ENCODE measurements at regions not wholly inside any gene's neighbourhood (a gene's known extent, or its start where the extent isn't known, plus 50 kb on each side); places are given as distances from the start of the nearest gene placed in this dataset.

- Histone ChIP-seq H3K4me1 (ENCODE audit: control insufficient read depth in 2 of 2, insufficient read depth in 2 of 2, low read length in 2 of 2) (no peaks in the 10 kb centered on the region), H3K36me3 (replicated peaks in 1 of 2; ENCODE audit: control extremely low read depth in 1 of 2, control insufficient read depth in 1 of 2, extremely low read depth in 1 of 2, insufficient read depth in 2 of 2, low read length in 1 of 2) (no peaks in the 10 kb centered on the region), H3K4me2 (replicated peaks; ENCODE audit: low read depth, low read length, poor library complexity, severe bottlenecking) (no peak overlapping the region), H3K27me3 (replicated peaks in 1 of 4; ENCODE audit: control extremely low read depth in 1 of 4, control insufficient read depth in 3 of 4, insufficient read depth in 4 of 4, low read length in 3 of 4) (no peaks in the 10 kb centered on the region), H3K9me3 (ENCODE audit: control extremely low read depth in 1 of 3, control insufficient read depth in 2 of 3, insufficient read depth in 1 of 3, low read length in 2 of 3) (no peaks in the 10 kb centered on the region), H3K9ac (ENCODE audit: low read length) (no peak overlapping the region), H4K20me1 (ENCODE audit: control insufficient read depth, insufficient read depth, low read length, poor library complexity, severe bottlenecking) (no peaks in the 10 kb centered on the region), H2AFZ (ENCODE audit: insufficient read depth, low read depth, low read length, poor library complexity, severe bottlenecking) (no peak overlapping the region), H3K79me2 (ENCODE audit: control insufficient read depth, insufficient read depth, low read length) (no peaks in the 10 kb centered on the region), H3K27ac (ENCODE audit: low read length in 2 of 2) (no peak overlapping the region), H3K4me3 (ENCODE audit: control extremely low read depth in 1 of 5, extremely low read depth in 1 of 5, insufficient read depth in 1 of 5, low read depth in 2 of 5, low read length in 4 of 5) (no peak overlapping the region)
- no peaks in the 10 kb centered on the region for H3K9me3 Mint-ChIP-seq (ENCODE audit: insufficient read depth)
- TF ChIP-seq EZH2 (IDR thresholded peaks at IDR 0.05; ENCODE audit: borderline replicate concordance, insufficient read depth, low read depth, low read length, poor library complexity, severe bottlenecking) = no peak
- no peak for TF ChIP-seq CTCF (IDR thresholded peaks at IDR 0.05)
- intact Hi-C loops (cut with micrococcal nuclease) = no loop called here
- WGBS (ENCODE audit: insufficient coverage) = 63% methylated on average over 2 of the region's 2 CpGs
- peaks cover 11% of the 10 kb centered on the region for H3K27me3 Mint-ChIP-seq
- no peak for DNase-seq
- no peak overlapping the region for H3K27ac Mint-ChIP-seq
- ChIA-PET POLR2A (no interaction called here), CTCF (no interaction called here)
- H3K4me1 Mint-ChIP-seq = no peaks in the 10 kb centered on the region
- no peak for ATAC-seq (ENCODE audit: low read depth)
- H3K4me3 Mint-ChIP-seq = no peak overlapping the region
These were observed 125.6 kb upstream of the MAFB start for GRCh38 chr20:40814631-40814960.

GRCh38 chr20:40815156-40816038 lies 126.4 kb upstream of the MAFB start:
- Histone ChIP-seq H3K4me1 (ENCODE audit: control insufficient read depth in 2 of 2, insufficient read depth in 2 of 2, low read length in 2 of 2) (no peaks in the 10 kb centered on the region), H3K4me2 (replicated peaks; ENCODE audit: low read depth, low read length, poor library complexity, severe bottlenecking) (no peak overlapping the region), H3K4me3 (ENCODE audit: control extremely low read depth in 1 of 5, extremely low read depth in 1 of 5, insufficient read depth in 1 of 5, low read depth in 2 of 5, low read length in 4 of 5) (no peak overlapping the region), H4K20me1 (ENCODE audit: control insufficient read depth, insufficient read depth, low read length, poor library complexity, severe bottlenecking) (no peaks in the 10 kb centered on the region), H3K36me3 (replicated peaks in 1 of 2; ENCODE audit: control extremely low read depth in 1 of 2, control insufficient read depth in 1 of 2, extremely low read depth in 1 of 2, insufficient read depth in 2 of 2, low read length in 1 of 2) (no peaks in the 10 kb centered on the region), H2AFZ (ENCODE audit: insufficient read depth, low read depth, low read length, poor library complexity, severe bottlenecking) (no peak overlapping the region), H3K27me3 (replicated peaks in 1 of 4; ENCODE audit: control extremely low read depth in 1 of 4, control insufficient read depth in 3 of 4, insufficient read depth in 4 of 4, low read length in 3 of 4) (no peaks in the 10 kb centered on the region), H3K9me3 (ENCODE audit: control extremely low read depth in 1 of 3, control insufficient read depth in 2 of 3, insufficient read depth in 1 of 3, low read length in 2 of 3) (no peaks in the 10 kb centered on the region), H3K9ac (ENCODE audit: low read length) (no peak overlapping the region), H3K79me2 (ENCODE audit: control insufficient read depth, insufficient read depth, low read length) (no peaks in the 10 kb centered on the region), H3K27ac (ENCODE audit: low read length in 2 of 2) (no peak overlapping the region)
- H3K4me1 Mint-ChIP-seq = no peaks in the 10 kb centered on the region
- no peak for TF ChIP-seq CTCF (IDR thresholded peaks at IDR 0.05)
- no peak for TF ChIP-seq EZH2 (IDR thresholded peaks at IDR 0.05; ENCODE audit: borderline replicate concordance, insufficient read depth, low read depth, low read length, poor library complexity, severe bottlenecking)
- H3K4me3 Mint-ChIP-seq = no peak overlapping the region
- no peak for ATAC-seq (ENCODE audit: low read depth)
- intact Hi-C loops (cut with micrococcal nuclease) = no loop called here
- CTCF ChIA-PET = no interaction called here
- DNase-seq = no peak
- 87% methylated on average over 6 of the region's 9 CpGs for WGBS (ENCODE audit: insufficient coverage)
- peaks cover 11% of the 10 kb centered on the region for H3K27me3 Mint-ChIP-seq
- no peak overlapping the region for H3K27ac Mint-ChIP-seq
- no peaks in the 10 kb centered on the region for H3K9me3 Mint-ChIP-seq (ENCODE audit: insufficient read depth)
- POLR2A ChIA-PET = no interaction called here

All from B cell (primary cell).